GM10266 (cell line): ENCODE measurements at regions not wholly inside any gene's neighbourhood (a gene's known extent, or its start where the extent isn't known, plus 50 kb on each side); places are given as distances from the start of the nearest gene placed in this dataset.
"Not testable (repeated sequence)": the region's sequence is repeated elsewhere in the genome, so short reads cannot be mapped to it uniquely, and the experiment has no call there.

Experiments
- DNase-seq: peaks from one replicate; pipeline ENCODE4 v3.0.0; 2012; ENCODE audit errors: extremely low spot score
- TF ChIP-seq, protein P1 (sequence below): IDR thresholded peaks from 2 replicates; pipeline ENCODE4 v1.5.1; 2012; ENCODE audit warnings: mild to moderate bottlenecking, low read depth; ENCODE audit not compliant: control insufficient read depth, insufficient read depth; ENCODE audit errors: missing control alignments

DNA sequence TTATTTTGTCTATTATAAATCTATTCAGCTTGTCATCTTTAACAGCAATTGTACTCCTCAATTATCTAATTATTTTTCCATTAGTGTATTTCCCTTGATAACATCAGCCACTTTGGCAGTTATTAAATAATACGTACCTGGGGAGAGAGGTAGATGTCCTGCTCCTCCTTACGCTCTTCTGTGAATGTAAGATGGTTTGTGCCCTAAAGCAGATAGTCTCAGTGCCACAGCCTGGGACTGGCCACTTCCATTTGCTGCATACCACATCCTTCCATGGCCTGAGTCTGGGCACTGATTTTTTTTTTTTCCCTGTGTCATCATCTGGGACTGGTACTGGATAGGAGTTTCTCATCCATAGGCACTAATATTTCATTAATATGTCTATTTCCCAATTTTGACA is 632.4 kb upstream of the LRRTM4 start:
- no peak for DNase-seq
- TF ChIP-seq, protein P1, sequence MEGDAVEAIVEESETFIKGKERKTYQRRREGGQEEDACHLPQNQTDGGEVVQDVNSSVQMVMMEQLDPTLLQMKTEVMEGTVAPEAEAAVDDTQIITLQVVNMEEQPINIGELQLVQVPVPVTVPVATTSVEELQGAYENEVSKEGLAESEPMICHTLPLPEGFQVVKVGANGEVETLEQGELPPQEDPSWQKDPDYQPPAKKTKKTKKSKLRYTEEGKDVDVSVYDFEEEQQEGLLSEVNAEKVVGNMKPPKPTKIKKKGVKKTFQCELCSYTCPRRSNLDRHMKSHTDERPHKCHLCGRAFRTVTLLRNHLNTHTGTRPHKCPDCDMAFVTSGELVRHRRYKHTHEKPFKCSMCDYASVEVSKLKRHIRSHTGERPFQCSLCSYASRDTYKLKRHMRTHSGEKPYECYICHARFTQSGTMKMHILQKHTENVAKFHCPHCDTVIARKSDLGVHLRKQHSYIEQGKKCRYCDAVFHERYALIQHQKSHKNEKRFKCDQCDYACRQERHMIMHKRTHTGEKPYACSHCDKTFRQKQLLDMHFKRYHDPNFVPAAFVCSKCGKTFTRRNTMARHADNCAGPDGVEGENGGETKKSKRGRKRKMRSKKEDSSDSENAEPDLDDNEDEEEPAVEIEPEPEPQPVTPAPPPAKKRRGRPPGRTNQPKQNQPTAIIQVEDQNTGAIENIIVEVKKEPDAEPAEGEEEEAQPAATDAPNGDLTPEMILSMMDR = no peak

DNA sequence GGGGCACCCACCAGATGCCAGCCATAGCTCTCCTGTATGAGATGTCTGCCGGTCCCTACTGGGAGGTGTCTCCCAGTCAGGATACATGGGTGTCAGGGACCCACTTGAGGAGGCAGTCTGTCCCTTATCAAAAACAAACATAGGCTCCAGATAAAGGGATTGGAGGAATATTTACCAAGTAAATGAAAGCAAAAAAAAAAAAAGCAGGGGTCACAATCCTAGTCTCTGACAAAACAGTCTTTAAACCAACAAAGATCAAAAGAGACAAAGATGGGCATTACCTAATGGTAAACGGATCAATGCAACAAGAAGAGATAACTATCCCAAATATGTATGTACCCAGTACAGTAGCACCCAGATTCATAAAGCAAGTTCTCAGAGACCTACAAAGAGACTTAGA is 640.0 kb upstream of the LRRTM4 start:
- TF ChIP-seq, protein P1 = no peak
- no peak for DNase-seq

DNA sequence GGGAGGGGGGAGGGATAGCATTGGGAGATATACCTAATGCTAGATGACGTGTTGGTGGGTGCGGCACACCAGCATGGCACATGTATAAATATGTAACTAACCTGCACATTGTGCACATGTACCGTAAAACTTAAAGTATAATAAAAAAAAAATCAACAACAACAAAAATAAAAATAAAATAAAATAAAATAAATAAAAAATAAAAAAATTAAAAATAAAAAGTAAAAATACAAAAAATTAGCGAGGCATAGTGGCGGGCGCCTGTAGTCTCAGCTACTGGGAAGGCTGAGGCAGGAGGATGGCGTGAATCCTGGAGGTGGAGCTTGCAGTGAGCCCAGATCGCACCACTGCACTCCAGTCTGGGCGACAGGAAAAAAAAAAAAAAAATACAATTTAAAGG is 650.0 kb upstream of the LRRTM4 start:
- DNase-seq = not testable (repeated sequence)

DNA sequence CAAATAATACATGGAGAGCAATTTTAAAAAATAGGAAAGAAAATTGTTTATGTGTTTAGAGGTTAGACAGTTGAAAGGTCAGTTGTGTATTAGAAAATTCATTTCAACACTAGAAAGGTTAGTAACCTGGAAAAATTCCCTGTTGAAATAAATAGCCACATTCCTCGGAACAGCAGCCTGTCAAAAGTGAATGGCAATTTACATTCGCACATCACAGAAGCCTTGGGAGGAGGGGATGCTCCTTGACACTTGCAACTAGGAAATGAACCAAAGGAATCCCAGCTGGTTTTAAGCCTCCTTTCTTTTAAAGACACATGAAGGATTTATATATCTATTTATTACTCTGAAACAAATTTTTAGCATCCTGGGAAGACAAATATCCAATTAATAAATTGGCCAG is 653.5 kb upstream of the LRRTM4 start:
- TF ChIP-seq, protein P1 = no peak

DNA sequence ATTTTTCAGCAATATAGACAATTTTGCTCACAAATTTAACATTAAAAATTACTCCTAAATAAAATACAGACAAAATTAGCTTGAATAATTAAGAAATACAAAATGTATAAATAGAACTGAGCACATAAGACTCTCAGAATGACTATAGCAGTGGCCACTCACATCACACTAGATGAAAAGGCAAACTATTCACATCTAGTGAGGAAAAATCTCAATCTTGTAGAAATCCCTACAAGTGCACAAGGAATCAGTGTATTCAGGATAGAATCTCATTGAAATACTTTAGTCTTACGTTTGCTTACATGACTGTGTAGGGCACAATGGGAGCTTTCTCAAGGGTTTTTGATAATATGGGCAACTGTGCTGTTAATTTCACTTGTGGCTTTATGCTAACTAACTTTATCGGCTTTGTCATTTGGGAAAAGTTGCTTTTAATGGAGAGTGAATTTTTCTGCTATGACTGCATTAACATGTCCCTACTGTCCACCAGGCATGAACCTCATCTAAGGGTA is 678.9 kb upstream of the LRRTM4 start:
- TF ChIP-seq, protein P1 = no peak
- DNase-seq = no peak

More for the DNA sequence above, 653.5 kb upstream of the LRRTM4 start:
- DNase-seq = no peak

DNA sequence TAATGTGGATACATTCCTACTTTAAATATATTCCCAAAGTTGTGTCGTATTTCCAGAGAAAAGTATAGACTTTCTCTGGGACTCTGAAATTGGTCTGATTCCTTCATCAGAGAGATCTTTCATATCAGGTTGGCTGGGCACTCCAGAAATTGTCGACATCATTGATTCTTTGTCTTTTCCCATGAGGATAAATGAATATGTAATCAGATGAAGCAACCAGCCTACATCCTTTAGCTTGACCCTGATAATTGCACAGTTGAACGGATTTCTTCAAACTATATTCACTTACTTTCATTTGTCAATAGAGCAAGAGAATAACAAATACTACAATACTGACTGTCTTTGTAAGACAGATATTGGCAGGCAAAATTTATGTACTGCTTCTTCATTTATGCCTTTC is 680.2 kb upstream of the LRRTM4 start:
- TF ChIP-seq, protein P1 = no peak
- DNase-seq = no peak

DNA sequence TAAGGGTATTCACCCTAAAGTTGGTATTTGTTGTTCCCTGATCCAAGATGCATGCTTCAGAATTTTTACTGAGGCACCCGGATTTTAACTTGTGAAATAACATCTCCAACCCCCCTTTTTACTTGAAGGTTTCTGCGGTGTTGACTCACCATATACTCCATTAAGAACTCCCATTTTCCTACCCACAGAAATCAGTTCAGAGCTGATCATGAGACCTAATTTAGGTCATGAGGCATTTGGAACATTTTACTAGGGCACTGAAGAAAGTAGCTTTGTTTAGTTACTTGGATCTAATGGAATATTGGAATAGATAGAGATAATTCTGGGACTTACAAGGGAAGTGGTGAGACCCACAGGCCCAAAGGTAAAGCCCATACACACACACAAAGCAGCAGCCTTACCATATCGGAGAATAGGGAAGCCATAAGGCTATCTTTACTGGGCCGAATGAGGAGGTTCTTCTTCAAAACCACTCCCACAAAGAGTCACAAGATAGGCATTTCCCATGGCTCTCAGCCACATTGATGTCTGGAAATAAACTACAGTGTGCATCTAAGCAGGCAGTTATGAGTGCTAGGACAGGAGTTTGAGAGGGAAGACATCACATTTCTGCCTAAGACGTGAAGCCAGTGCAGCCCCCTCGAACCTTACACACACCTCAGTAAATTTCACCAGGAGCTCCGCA is 681.0 kb upstream of the LRRTM4 start:
- TF ChIP-seq, protein P1 = no peak
- no peak for DNase-seq

DNA sequence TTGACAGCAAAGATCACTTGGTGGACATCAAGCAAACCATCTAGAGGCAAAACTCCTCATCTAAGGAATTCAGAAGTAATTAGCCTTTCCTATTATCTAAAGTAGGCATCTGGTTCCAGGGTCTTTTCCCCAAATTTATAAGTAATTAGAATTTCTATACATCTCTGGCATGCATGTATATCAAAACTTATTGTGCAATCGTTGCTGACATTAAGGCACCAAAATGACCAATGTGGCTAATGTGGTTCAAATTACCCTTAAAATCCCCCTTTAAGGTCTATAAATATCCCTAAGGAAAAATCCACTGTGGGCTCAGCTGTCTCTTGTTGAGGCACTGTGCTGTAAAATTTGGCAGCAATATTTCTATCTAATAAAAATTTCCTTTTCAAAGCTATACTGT is 695.9 kb upstream of the LRRTM4 start:
- DNase-seq = no peak
- TF ChIP-seq, protein P1 = no peak
